GM12864 (cell line): ENCODE measurements at regions not wholly inside any gene's neighbourhood (a gene's known extent, or its start where the extent isn't known, plus 50 kb on each side); places are given as distances from the start of the nearest gene placed in this dataset.
"Not testable (repeated sequence)": the region's sequence is repeated elsewhere in the genome, so short reads cannot be mapped to it uniquely, and the experiment has no call there.

Experiments used
- DNase-seq: peaks from one replicate; pipeline ENCODE4 v3.0.0-alpha.2; 2011; ENCODE audit warnings: low read depth
- H3K4me3 ChIP-seq: 2 replicates; pipeline ENCODE4 v1.5.1; 2011; ENCODE audit warnings: mild to moderate bottlenecking, low read depth, low read length, control low read depth
- TF ChIP-seq, protein P1 (sequence below): IDR thresholded peaks from 2 replicates; pipeline ENCODE4 v1.5.1; 2011; ENCODE audit warnings: low read depth, mild to moderate bottlenecking, moderate library complexity, low read length, control low read depth, inconsistent platforms; ENCODE audit errors: missing control alignments

DNA sequence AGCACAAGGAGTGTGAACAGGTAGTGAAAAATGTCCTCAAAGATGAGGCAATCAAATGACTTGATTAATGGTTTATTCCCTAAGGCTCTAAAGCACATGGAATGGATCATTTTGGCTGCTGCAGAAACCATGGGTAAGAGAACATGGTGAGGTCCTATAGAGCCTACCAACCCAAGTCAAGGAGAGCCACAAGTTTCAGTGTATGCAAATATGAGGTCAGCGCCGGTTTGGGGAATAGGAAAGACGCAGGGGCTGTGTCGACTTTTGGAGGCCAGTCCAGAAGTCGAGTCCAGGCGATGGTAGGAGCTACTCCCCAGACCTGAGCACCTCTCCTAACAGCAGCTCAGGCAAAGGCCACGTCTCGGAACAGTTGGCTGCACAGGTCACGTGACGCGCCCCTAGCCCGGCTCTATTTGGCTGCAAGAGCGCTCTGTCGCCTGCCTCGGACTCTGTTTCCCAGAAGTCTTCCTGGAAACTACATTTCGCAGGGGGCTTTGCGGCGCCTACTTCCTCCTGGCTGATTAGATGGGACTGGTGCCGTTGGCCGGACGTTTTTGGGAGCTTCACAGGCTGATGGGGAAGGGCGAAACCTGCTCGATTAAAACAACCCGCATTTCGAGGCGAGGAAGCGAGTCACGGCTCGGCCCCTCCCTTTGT is 74.4 kb upstream of the CHD6 start:
- TF ChIP-seq, protein P1, sequence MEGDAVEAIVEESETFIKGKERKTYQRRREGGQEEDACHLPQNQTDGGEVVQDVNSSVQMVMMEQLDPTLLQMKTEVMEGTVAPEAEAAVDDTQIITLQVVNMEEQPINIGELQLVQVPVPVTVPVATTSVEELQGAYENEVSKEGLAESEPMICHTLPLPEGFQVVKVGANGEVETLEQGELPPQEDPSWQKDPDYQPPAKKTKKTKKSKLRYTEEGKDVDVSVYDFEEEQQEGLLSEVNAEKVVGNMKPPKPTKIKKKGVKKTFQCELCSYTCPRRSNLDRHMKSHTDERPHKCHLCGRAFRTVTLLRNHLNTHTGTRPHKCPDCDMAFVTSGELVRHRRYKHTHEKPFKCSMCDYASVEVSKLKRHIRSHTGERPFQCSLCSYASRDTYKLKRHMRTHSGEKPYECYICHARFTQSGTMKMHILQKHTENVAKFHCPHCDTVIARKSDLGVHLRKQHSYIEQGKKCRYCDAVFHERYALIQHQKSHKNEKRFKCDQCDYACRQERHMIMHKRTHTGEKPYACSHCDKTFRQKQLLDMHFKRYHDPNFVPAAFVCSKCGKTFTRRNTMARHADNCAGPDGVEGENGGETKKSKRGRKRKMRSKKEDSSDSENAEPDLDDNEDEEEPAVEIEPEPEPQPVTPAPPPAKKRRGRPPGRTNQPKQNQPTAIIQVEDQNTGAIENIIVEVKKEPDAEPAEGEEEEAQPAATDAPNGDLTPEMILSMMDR = no peak
- peak overlapping the region; percentile 67 for H3K4me3 ChIP-seq
- peak; percentile 66 for DNase-seq

DNA sequence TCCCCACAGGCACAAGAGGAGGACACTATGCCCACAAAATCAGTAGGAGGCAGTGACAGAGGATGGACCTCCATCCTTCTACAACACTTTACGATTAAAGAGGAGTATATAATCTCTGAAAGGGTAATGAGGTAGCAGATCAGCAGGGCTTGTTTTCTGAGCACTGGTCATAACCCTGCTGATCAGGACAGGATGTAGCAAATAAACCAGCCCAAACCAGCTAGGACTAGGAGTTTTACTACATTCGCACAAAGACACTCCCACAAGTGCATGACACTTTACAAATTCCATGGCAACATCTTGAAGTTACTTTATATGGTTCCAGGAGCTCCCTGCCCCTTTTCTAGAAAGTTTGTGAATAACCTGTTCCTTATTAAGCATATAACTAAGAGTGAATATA is 73.3 kb upstream of the CHD6 start:
- DNase-seq = no peak
- TF ChIP-seq, protein P1 = no peak

DNA sequence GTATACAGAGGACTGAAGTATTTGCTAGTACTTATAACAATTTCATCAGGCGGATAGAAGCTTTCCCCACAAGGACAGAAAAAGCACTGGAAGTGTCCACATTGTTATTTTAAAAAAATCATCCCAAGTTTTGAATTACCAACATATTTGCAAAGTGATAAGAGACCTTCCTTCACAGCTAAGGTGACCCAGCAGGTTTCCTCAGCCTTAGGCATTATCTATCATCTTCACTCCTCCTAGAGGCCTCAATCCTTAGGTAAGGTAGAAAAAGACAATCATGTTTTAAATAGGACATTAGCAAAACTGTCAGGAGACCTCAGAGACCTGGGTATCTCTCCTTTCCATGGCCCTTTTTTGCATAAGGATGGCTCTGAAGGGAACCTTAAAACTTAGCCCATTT is 72.5 kb upstream of the CHD6 start:
- no peak overlapping the region for H3K4me3 ChIP-seq
- DNase-seq = no peak
- TF ChIP-seq, protein P1 = no peak

More for the DNA sequence above, 73.3 kb upstream of the CHD6 start:
- no peak overlapping the region for H3K4me3 ChIP-seq

DNA sequence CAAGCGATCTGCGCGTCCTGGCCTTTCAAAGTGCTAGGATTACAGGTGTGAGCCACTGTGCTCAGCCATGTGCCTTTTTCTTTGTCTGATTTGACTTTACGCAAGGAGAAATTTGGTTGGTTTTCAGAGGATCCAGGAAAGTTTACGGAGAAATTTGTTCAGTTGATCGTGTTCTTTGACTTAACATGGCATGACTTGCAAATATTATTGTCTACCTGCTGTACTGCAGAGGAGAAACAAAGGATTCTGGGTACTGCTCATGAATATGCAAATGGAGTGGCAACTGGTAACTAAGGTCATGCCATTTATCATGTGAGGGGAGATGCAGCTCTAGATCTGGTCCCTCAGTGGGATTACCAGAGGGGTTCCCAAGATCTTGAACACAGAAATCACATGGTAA is 68.8 kb upstream of the CHD6 start:
- TF ChIP-seq, protein P1 = no peak

DNA sequence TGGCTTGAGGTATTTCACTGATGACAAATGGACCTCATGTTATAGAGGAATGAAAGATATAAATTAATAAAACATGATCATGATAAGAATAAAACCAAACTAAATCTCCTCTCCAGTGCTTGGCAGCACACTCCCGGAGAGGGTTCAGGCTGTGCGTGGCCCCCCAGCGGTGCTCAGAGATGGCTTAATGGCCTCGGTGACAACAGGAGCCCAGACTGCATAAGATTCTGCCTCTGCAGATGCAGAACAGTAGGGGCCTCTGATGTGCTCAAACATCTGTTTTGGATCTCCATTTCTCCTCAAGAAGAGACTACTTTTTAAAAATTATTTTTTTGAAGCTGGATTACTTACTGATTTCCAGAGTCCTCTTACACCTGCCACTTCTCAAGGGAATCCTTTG is 67.0 kb upstream of the CHD6 start:
- H3K4me3 ChIP-seq, DNase-seq: not testable (repeated sequence)

More for the DNA sequence above, 68.8 kb upstream of the CHD6 start:
- DNase-seq = no peak
- H3K4me3 ChIP-seq = no peak overlapping the region

DNA sequence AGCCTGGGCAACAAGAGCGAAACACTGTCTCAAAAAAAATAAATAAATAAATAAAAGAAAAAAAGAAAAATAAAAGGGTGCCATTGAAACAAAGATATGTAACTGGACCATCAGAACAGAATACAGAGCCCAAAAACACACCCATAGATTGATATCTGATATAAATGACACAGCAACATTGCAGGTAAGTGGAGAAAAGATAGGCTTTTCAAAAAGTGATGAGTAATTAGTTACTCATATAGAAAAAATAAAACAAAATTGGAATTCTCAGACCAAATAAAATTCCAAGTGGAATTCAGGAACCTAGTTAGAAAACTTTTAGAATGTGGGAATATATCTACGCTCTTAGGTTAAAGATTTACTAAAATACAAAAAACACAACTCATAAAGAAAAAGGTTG is 60.6 kb upstream of the CHD6 start:
- TF ChIP-seq, protein P1 = no peak
- no peak overlapping the region for H3K4me3 ChIP-seq
- DNase-seq = no peak

DNA sequence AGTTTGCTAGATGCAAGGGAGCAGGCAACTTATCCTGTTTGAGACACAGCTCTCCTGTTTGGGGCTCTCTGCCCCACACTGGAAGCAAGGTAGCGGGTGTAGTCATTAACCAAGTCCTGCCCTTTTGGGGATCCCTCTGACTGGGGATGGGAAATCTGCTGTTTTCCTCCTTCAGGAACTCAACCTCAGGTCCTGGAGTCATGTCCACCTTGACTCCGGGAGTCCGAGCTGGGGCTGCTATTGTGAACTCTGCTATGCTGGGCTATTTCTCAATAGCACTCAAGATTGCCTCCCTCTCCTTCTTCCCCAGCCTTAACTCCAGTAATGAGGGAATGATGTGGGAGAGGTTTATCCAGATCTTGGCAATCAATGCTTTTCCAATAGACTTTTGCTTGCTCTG is 54.1 kb upstream of the CHD6 start:
- TF ChIP-seq, protein P1 = no peak
- no peak for DNase-seq
- no peak overlapping the region for H3K4me3 ChIP-seq
